Dendritic cell treated with granulocyte-macrophage colony-stimulating factor and Interleukin-4, amounts not matched to agents 40 ng/mL and 50 ng/mL, for 4 days (primary cell): ENCODE measurements at regions not wholly inside any gene's neighbourhood (a gene's known extent, or its start where the extent isn't known, plus 50 kb on each side); places are given as distances from the start of the nearest gene placed in this dataset.

ENCODE experiments used
- H3K27ac Mint-ChIP-seq: one replicate; pipeline ENCODE4 v1.8.0; 2022; ENCODE audit warnings: mild to moderate bottlenecking, mixed read lengths
- H3K27me3 Mint-ChIP-seq: one replicate; pipeline ENCODE4 v1.8.0; 2022; ENCODE audit warnings: mild to moderate bottlenecking, mixed read lengths
- H3K36me3 Mint-ChIP-seq: one replicate; pipeline ENCODE4 v1.8.0; 2022; ENCODE audit warnings: low read depth, mixed read lengths
- H3K4me1 Mint-ChIP-seq: one replicate; pipeline ENCODE4 v1.8.0; 2022; ENCODE audit warnings: low read depth, mixed read lengths
- H3K4me3 Mint-ChIP-seq: one replicate; pipeline ENCODE4 v1.8.0; 2022; ENCODE audit warnings: mild to moderate bottlenecking, moderate library complexity, mixed read lengths
- H3K9me3 Mint-ChIP-seq: one replicate; pipeline ENCODE4 v1.8.0; 2022; ENCODE audit warnings: mixed read lengths
- intact Hi-C: fragments of 100-400 bp; cut with micrococcal nuclease; formaldehyde crosslinking; loops from one replicate; pipeline ENCODE4 v1.15.0; 2022

GRCh38 chr13:80118506-80118905 lies 222.4 kb downstream of the SPRY2 start:
- intact Hi-C loops = no loop called here
- Mint-ChIP-seq H3K27me3 (no peaks in the 10 kb centered on the region), H3K9me3 (no peaks in the 10 kb centered on the region), H3K4me1 (no peaks in the 10 kb centered on the region), H3K36me3 (no peaks in the 10 kb centered on the region), H3K27ac (no peak overlapping the region), H3K4me3 (no peak overlapping the region)

GRCh38 chr13:80118099-80118498 lies 222.8 kb downstream of the SPRY2 start:
- Mint-ChIP-seq H3K4me3 (no peak overlapping the region), H3K36me3 (no peaks in the 10 kb centered on the region), H3K9me3 (no peaks in the 10 kb centered on the region), H3K27me3 (no peaks in the 10 kb centered on the region), H3K4me1 (no peaks in the 10 kb centered on the region), H3K27ac (no peak overlapping the region)
- intact Hi-C loops = no loop called here

GRCh38 chr13:80117515-80117914 lies 223.4 kb downstream of the SPRY2 start:
- Mint-ChIP-seq H3K36me3 (no peaks in the 10 kb centered on the region), H3K27me3 (no peaks in the 10 kb centered on the region), H3K27ac (no peak overlapping the region), H3K9me3 (no peaks in the 10 kb centered on the region), H3K4me3 (no peak overlapping the region), H3K4me1 (no peaks in the 10 kb centered on the region)
- intact Hi-C loops = no loop called here

GRCh38 chr13:80116107-80116506 lies 224.8 kb downstream of the SPRY2 start:
- no peaks in the 10 kb centered on the region for H3K9me3 Mint-ChIP-seq
- H3K27me3 Mint-ChIP-seq = no peaks in the 10 kb centered on the region
- no peak overlapping the region for H3K4me3 Mint-ChIP-seq
- intact Hi-C loops = no loop called here
- no peaks in the 10 kb centered on the region for H3K4me1 Mint-ChIP-seq
- no peak overlapping the region for H3K27ac Mint-ChIP-seq
- H3K36me3 Mint-ChIP-seq = no peaks in the 10 kb centered on the region

GRCh38 chr13:80115616-80116015 lies 225.3 kb downstream of the SPRY2 start:
- Mint-ChIP-seq H3K36me3 (no peaks in the 10 kb centered on the region), H3K4me3 (no peak overlapping the region), H3K27ac (no peak overlapping the region), H3K9me3 (no peaks in the 10 kb centered on the region), H3K27me3 (no peaks in the 10 kb centered on the region), H3K4me1 (no peaks in the 10 kb centered on the region)
- intact Hi-C loops = no loop called here

GRCh38 chr13:80113714-80114454 lies 227.0 kb downstream of the SPRY2 start:
- Mint-ChIP-seq H3K9me3 (no peaks in the 10 kb centered on the region), H3K27ac (no peak overlapping the region), H3K4me1 (peaks cover 7% of the 10 kb centered on the region), H3K36me3 (no peaks in the 10 kb centered on the region), H3K27me3 (no peaks in the 10 kb centered on the region), H3K4me3 (no peak overlapping the region)
- intact Hi-C loops = no loop called here

GRCh38 chr13:80109303-80109702 lies 231.6 kb downstream of the SPRY2 start:
- Mint-ChIP-seq H3K27me3 (no peaks in the 10 kb centered on the region), H3K4me1 (peaks cover 7% of the 10 kb centered on the region), H3K4me3 (no peak overlapping the region), H3K36me3 (no peaks in the 10 kb centered on the region), H3K9me3 (no peaks in the 10 kb centered on the region), H3K27ac (no peak overlapping the region)
- intact Hi-C loops = no loop called here

- Mint-ChIP-seq H3K27ac (no peak overlapping the region), H3K9me3 (no peaks in the 10 kb centered on the region), H3K36me3 (no peaks in the 10 kb centered on the region), H3K27me3 (no peaks in the 10 kb centered on the region), H3K4me1 (peaks cover 7% of the 10 kb centered on the region), H3K4me3 (no peak overlapping the region)
- intact Hi-C loops = no loop called here
Observed at GRCh38 chr13:80105350-80105749, 235.6 kb downstream of the SPRY2 start.

- intact Hi-C loops = no loop called here
- no peak overlapping the region for H3K27ac Mint-ChIP-seq
- no peaks in the 10 kb centered on the region for H3K4me1 Mint-ChIP-seq
- no peak overlapping the region for H3K4me3 Mint-ChIP-seq
- no peaks in the 10 kb centered on the region for H3K9me3 Mint-ChIP-seq
- H3K27me3 Mint-ChIP-seq = no peaks in the 10 kb centered on the region
- H3K36me3 Mint-ChIP-seq = no peaks in the 10 kb centered on the region
Observed at GRCh38 chr13:80101040-80101439, 239.9 kb downstream of the SPRY2 start.

- Mint-ChIP-seq H3K4me3 (no peak overlapping the region), H3K9me3 (no peaks in the 10 kb centered on the region), H3K4me1 (no peaks in the 10 kb centered on the region), H3K36me3 (no peaks in the 10 kb centered on the region), H3K27me3 (no peaks in the 10 kb centered on the region), H3K27ac (no peak overlapping the region)
- intact Hi-C loops = no loop called here
Observed at GRCh38 chr13:80100636-80101035, 240.3 kb downstream of the SPRY2 start.

- no peak overlapping the region for H3K4me3 Mint-ChIP-seq
- no peaks in the 10 kb centered on the region for H3K4me1 Mint-ChIP-seq
- no peak overlapping the region for H3K27ac Mint-ChIP-seq
- peaks cover 3% of the 10 kb centered on the region for H3K27me3 Mint-ChIP-seq
- intact Hi-C loops = no loop called here
- H3K36me3 Mint-ChIP-seq = no peaks in the 10 kb centered on the region
- H3K9me3 Mint-ChIP-seq = no peaks in the 10 kb centered on the region
Observed at GRCh38 chr13:80097561-80097960, 243.4 kb downstream of the SPRY2 start.

- Mint-ChIP-seq H3K27me3 (peaks cover 3% of the 10 kb centered on the region), H3K4me1 (no peaks in the 10 kb centered on the region), H3K4me3 (no peak overlapping the region), H3K36me3 (no peaks in the 10 kb centered on the region), H3K9me3 (no peaks in the 10 kb centered on the region), H3K27ac (no peak overlapping the region)
- intact Hi-C loops = no loop called here
Observed at GRCh38 chr13:80096383-80096782, 244.5 kb downstream of the SPRY2 start.

GRCh38 chr13:80094526-80094925 lies 246.4 kb downstream of the SPRY2 start:
- intact Hi-C loops = no loop called here
- Mint-ChIP-seq H3K27me3 (peaks cover 5% of the 10 kb centered on the region), H3K9me3 (no peaks in the 10 kb centered on the region), H3K4me3 (no peak overlapping the region), H3K36me3 (no peaks in the 10 kb centered on the region), H3K4me1 (no peaks in the 10 kb centered on the region), H3K27ac (no peak overlapping the region)

- Mint-ChIP-seq H3K4me1 (no peaks in the 10 kb centered on the region), H3K9me3 (no peaks in the 10 kb centered on the region), H3K27me3 (peaks cover 5% of the 10 kb centered on the region), H3K4me3 (no peak overlapping the region), H3K36me3 (no peaks in the 10 kb centered on the region), H3K27ac (no peak overlapping the region)
- intact Hi-C loops = no loop called here
Observed at GRCh38 chr13:80093888-80094287, 247.0 kb downstream of the SPRY2 start.

- Mint-ChIP-seq H3K4me1 (no peaks in the 10 kb centered on the region), H3K27ac (no peak overlapping the region), H3K27me3 (peaks cover 2% of the 10 kb centered on the region), H3K4me3 (no peak overlapping the region), H3K9me3 (no peaks in the 10 kb centered on the region), H3K36me3 (no peaks in the 10 kb centered on the region)
- intact Hi-C loops = no loop called here
Observed at GRCh38 chr13:80086304-80086721, 254.6 kb downstream of the SPRY2 start.
